ENCODE measurements at regions not wholly inside any gene's neighbourhood (a gene's known extent, or its start where the extent isn't known, plus 50 kb on each side); places are given as distances from the start of the nearest gene placed in this dataset.
"Not testable (repeated sequence)": the region's sequence is repeated elsewhere in the genome, so short reads cannot be mapped to it uniquely, and the experiment has no call there.

DNA sequence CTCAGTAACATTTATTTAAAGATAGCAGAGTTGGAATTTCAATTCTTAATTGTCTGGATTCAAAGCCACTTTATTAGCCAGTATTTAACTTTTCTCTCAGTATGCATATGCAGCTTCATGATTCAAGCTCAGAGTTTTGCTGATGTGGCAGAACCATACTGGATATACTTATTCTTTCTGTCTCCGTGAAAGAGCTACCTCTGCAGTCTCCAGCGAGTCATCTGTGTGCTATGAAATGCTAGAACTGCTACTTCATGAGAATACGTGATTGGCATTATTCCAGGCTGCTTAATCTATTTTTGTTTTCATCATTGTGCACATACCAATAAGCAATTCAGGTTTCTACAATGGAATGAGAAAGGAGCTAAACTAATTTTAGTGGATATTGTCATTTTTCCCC lies 743.7 kb downstream of the C4orf33 start:
- H3K27ac ChIP-seq, result no peak overlapping the region
- H3K9me3 ChIP-seq (ENCODE audit: control insufficient read depth, low read length), result no peaks in the 10 kb centered on the region
- H3K27me3 ChIP-seq (ENCODE audit: control insufficient read depth, insufficient read depth, low read length), result no peaks in the 10 kb centered on the region
- no peaks in the 10 kb centered on the region for H3K79me2 ChIP-seq
- H3K4me2 ChIP-seq (ENCODE audit: low read length), result no peak overlapping the region
- H3K9ac ChIP-seq, result no peak overlapping the region
- H3K4me3 ChIP-seq (ENCODE audit: low read depth, low read length), result no peak overlapping the region
- no peaks in the 10 kb centered on the region for H3K36me3 ChIP-seq (ENCODE audit: control insufficient read depth, insufficient read depth, low read length)
- TF ChIP-seq, protein P1, sequence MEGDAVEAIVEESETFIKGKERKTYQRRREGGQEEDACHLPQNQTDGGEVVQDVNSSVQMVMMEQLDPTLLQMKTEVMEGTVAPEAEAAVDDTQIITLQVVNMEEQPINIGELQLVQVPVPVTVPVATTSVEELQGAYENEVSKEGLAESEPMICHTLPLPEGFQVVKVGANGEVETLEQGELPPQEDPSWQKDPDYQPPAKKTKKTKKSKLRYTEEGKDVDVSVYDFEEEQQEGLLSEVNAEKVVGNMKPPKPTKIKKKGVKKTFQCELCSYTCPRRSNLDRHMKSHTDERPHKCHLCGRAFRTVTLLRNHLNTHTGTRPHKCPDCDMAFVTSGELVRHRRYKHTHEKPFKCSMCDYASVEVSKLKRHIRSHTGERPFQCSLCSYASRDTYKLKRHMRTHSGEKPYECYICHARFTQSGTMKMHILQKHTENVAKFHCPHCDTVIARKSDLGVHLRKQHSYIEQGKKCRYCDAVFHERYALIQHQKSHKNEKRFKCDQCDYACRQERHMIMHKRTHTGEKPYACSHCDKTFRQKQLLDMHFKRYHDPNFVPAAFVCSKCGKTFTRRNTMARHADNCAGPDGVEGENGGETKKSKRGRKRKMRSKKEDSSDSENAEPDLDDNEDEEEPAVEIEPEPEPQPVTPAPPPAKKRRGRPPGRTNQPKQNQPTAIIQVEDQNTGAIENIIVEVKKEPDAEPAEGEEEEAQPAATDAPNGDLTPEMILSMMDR (IDR thresholded peaks at IDR 0.05), result no peak
- H2AFZ ChIP-seq, result no peak overlapping the region
- H3K4me1 ChIP-seq, result no peaks in the 10 kb centered on the region

DNA sequence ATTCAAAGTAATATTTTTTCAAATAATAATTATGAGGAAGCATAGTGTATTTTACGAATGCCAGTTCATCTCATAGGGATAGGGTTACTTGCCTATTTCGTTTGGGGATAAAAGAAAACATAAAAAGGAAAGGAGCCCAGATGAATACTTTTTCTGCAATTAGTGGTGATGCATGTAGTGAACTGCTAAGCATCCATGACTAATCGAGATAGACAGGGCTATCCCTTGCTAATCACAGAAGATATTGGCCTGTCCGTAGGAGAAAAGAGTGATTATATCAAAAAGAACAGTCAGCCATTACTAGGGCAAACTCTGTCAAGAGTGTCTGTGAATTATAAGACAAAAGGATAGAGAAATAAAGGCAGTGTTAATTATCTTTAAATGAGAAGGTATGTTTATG lies 746.1 kb downstream of the C4orf33 start:
- Histone ChIP-seq H3K4me1 (no peaks in the 10 kb centered on the region), H3K79me2 (no peaks in the 10 kb centered on the region), H2AFZ (no peak overlapping the region), H3K9me3 (ENCODE audit: control insufficient read depth, low read length) (no peaks in the 10 kb centered on the region), H3K9ac (no peak overlapping the region), H3K27me3 (ENCODE audit: control insufficient read depth, insufficient read depth, low read length) (no peaks in the 10 kb centered on the region), H3K4me2 (ENCODE audit: low read length) (no peak overlapping the region), H3K27ac (no peak overlapping the region), H3K36me3 (ENCODE audit: control insufficient read depth, insufficient read depth, low read length) (no peaks in the 10 kb centered on the region), H3K4me3 (ENCODE audit: low read depth, low read length) (no peak overlapping the region)
- TF ChIP-seq, protein P1 (IDR thresholded peaks at IDR 0.05), result no peak

GRCh38 chr4:129852434-129852833 lies 756.5 kb downstream of the C4orf33 start:
- no peak overlapping the region for H3K27ac ChIP-seq
- no peak overlapping the region for H2AFZ ChIP-seq
- H3K36me3 ChIP-seq (ENCODE audit: control insufficient read depth, insufficient read depth, low read length), result no peaks in the 10 kb centered on the region
- H3K4me2 ChIP-seq (ENCODE audit: low read length), result no peak overlapping the region
- H3K27me3 ChIP-seq (ENCODE audit: control insufficient read depth, insufficient read depth, low read length), result no peaks in the 10 kb centered on the region
- no peaks in the 10 kb centered on the region for H3K4me1 ChIP-seq
- TF ChIP-seq, protein P1 (IDR thresholded peaks at IDR 0.05), result no peak
- no peak overlapping the region for H3K4me3 ChIP-seq (ENCODE audit: low read depth, low read length)
- H3K9ac ChIP-seq, result no peak overlapping the region
- H3K9me3 ChIP-seq (ENCODE audit: control insufficient read depth, low read length), result no peaks in the 10 kb centered on the region
- H3K79me2 ChIP-seq, result no peaks in the 10 kb centered on the region

DNA sequence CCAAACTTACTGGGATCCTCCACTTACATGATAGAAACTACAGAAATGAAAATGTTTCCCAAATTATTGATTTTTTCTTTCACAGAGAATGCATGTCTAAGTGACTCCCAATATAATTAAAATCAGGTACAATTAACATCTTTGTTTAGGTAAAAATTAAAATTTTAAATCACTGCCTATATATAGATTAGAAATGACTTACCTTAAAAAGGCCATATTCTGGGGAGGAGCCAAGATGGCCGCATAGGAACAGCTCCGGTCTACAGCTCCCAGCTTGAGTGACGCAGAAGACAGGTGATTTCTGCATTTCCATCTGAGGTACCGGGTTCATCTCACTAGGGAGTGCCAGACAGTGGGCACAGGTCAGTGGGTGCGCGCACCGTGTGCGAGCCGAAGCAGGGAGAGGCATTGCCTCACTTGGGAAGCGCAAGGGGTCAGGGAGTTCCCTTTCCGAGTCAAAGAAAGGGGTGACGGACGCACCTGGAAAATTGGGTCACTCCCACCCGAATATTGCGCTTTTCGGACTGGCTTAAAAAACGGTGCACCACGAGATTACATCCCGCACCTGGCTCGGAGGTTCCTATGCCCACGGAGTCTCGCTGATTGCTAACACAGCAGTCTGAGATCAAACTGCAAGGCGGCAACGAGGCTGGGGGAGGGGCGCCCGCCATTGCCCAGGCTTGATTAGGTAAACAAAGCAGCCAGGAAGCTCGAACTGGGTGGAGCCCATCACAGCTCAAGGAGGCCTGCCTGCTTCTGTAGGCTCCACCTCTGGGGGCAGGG lies 757.9 kb downstream of the C4orf33 start:
- H3K4me3 ChIP-seq (ENCODE audit: low read depth, low read length); H3K4me2 ChIP-seq (ENCODE audit: low read length); H3K36me3 ChIP-seq (ENCODE audit: control insufficient read depth, insufficient read depth, low read length); H3K27me3 ChIP-seq (ENCODE audit: control insufficient read depth, insufficient read depth, low read length); H3K27ac ChIP-seq; H3K4me1 ChIP-seq; H3K9ac ChIP-seq; H3K9me3 ChIP-seq (ENCODE audit: control insufficient read depth, low read length); H2AFZ ChIP-seq; H3K79me2 ChIP-seq: not testable (repeated sequence)

DNA sequence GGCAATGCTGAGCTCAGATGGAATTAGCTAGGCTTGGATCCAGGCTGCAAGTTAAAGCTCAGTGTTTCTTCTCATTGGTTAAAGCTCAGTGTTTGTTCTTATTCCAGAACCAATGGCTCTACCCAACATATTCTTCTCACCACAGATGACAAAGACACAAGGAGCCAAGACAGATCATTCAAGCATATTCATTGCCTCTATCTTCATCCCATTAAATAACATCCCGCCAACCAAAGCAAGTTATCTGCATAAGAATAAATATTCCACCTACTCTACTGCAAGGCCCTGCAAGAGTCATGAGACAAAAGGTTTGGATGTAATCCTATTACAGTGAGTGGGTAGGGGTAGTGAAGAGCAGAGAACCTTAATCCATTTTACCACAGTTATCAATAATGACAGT lies 766.5 kb downstream of the C4orf33 start:
- H3K9ac ChIP-seq, result no peak overlapping the region
- TF ChIP-seq, protein P1 (IDR thresholded peaks at IDR 0.05), result no peak
- no peaks in the 10 kb centered on the region for H3K79me2 ChIP-seq
- no peaks in the 10 kb centered on the region for H3K9me3 ChIP-seq (ENCODE audit: control insufficient read depth, low read length)
- H3K4me1 ChIP-seq, result no peaks in the 10 kb centered on the region
- H3K27ac ChIP-seq, result no peak overlapping the region
- H3K27me3 ChIP-seq (ENCODE audit: control insufficient read depth, insufficient read depth, low read length), result no peaks in the 10 kb centered on the region
- H2AFZ ChIP-seq, result no peak overlapping the region
- H3K4me3 ChIP-seq (ENCODE audit: low read depth, low read length), result no peak overlapping the region
- no peaks in the 10 kb centered on the region for H3K36me3 ChIP-seq (ENCODE audit: control insufficient read depth, insufficient read depth, low read length)
- no peak overlapping the region for H3K4me2 ChIP-seq (ENCODE audit: low read length)
